HCT116 (cell line): ENCODE measurements at regions not wholly inside any gene's neighbourhood (a gene's known extent, or its start where the extent isn't known, plus 50 kb on each side); places are given as distances from the start of the nearest gene placed in this dataset.

Source experiments
- ATAC-seq: fragments of 200-7000 bp; cut with Tn5 transposase; 2 replicates; pipeline ENCODE4 v1.9.1; 2020; ENCODE audit warnings: mild to moderate bottlenecking, moderate library complexity
- BruUV-seq: library from RNA; stranded (reverse); fragments of 400-500 nt; replicated peaks from 2 replicates; lab custom pipeline; 2021; lab: Mats Ljungman, UMichigan
- CTCF ChIA-PET: fragments of 300-600 bp; sonication (Branson Sonifier 250); formaldehyde crosslinking; loops from one replicate; lab custom pipeline; 2021; ENCODE audit warnings: antibody characterized with exemption; lab: Charles Lee
- POLR2A ChIA-PET: fragments of 300-600, 350-600 bp; sonication (Branson Sonifier 250); formaldehyde crosslinking; loops from one replicate; lab custom pipeline; 2021; ENCODE audit warnings: antibody characterized with exemption; lab: Charles Lee
- RAD21 ChIA-PET, 2 experiments: fragments of 300-600 bp; sonication (Branson Sonifier 250); formaldehyde crosslinking; loops; one replicate each; lab custom pipeline; 2023; ENCODE audit warnings: low total read pairs in 2 of 2; ENCODE audit not compliant: uncharacterized antibody in 2 of 2, unreplicated experiment in 2 of 2, low non-redundant PET in 1 of 2; lab: Charles Lee
- DNase-seq: peaks from one replicate; pipeline ENCODE4 v3.0.0-alpha.2; 2010; ENCODE audit warnings: low read depth, low spot score
- H2AFZ ChIP-seq: fragments of 200-600 bp; shearing (Covaris generic), sonication (generic); 2 replicates; pipeline ENCODE4 v1.6.1; 2017; ENCODE audit warnings: low read depth, mixed run types, mixed read lengths, antibody characterized with exemption, low read length; ENCODE audit not compliant: poor library complexity, severe bottlenecking
- H3K27ac ChIP-seq: 2 replicates; pipeline ENCODE4 v1.5.1; 2012; ENCODE audit warnings: low read depth, low read length
- H3K27me3 ChIP-seq: fragments of 200-600 bp; sonication (generic); 2 replicates; pipeline ENCODE4 v1.6.1; 2016; ENCODE audit warnings: mixed run types, low read length, mixed read lengths; ENCODE audit not compliant: insufficient read depth
- H3K36me3 ChIP-seq, 2 experiments: fragments of 200-500 bp in 1 of 2; fragments of 200-600 bp in 1 of 2; sonication (Bioruptor generic) in 1 of 2; sonication (generic) in 1 of 2; 2 replicates each; pipeline versions ENCODE4 v1.5.1 to v1.6.1; 2014 to 2016; ENCODE audit warnings: low read length in 2 of 2, inconsistent platforms in 1 of 2, mixed read lengths in 1 of 2, mixed run types in 1 of 2; ENCODE audit not compliant: insufficient read depth in 2 of 2, control insufficient read depth in 1 of 2
- H3K4me1 ChIP-seq, 2 experiments: fragments of 200-600 bp in 1 of 2; sonication (generic) in 1 of 2; 2 replicates each; pipeline versions ENCODE4 v1.5.1 to v1.6.1; 2012 to 2017; ENCODE audit warnings: low read length in 2 of 2, inconsistent platforms in 1 of 2, mild to moderate bottlenecking in 1 of 2, mixed read lengths in 1 of 2, mixed run types in 1 of 2, moderate library complexity in 1 of 2; ENCODE audit not compliant: insufficient read depth in 2 of 2, control insufficient read depth in 1 of 2
- H3K4me2 ChIP-seq: fragments of 200-600 bp; sonication (generic); 2 replicates; pipeline ENCODE4 v1.6.1; 2017; ENCODE audit warnings: mixed run types, low read length, mixed read lengths
- H3K4me3 ChIP-seq, 2 experiments: fragments of 200-600 bp in 1 of 2; sonication (generic) in 1 of 2; replicated peaks in 1 of 2; 2 replicates each; pipeline ENCODE4 v1.5.1; 2011 to 2016; ENCODE audit warnings: low read length in 2 of 2, control low read depth in 1 of 2, low read depth in 1 of 2, mild to moderate bottlenecking in 1 of 2, mixed read lengths in 1 of 2, mixed run types in 1 of 2
- H3K79me2 ChIP-seq: fragments of 200-600 bp; sonication (generic); 2 replicates; pipeline ENCODE4 v1.6.1; 2017; ENCODE audit warnings: mild to moderate bottlenecking, mixed run types, low read length, moderate library complexity, mixed read lengths; ENCODE audit not compliant: insufficient read depth
- H3K9ac ChIP-seq: fragments of 200-600 bp; sonication (generic); 2 replicates; pipeline ENCODE4 v1.6.1; 2016; ENCODE audit warnings: low read length, mixed read lengths
- H3K9me2 ChIP-seq: fragments of 200-600 bp; sonication (generic), shearing (Covaris generic); 2 replicates; pipeline ENCODE4 v1.6.1; 2017; ENCODE audit warnings: mixed run types, mild to moderate bottlenecking, moderate library complexity; ENCODE audit not compliant: insufficient read depth
- H3K9me3 ChIP-seq, 2 experiments: fragments of 200-500 bp in 1 of 2; fragments of 200-600 bp in 1 of 2; sonication (Bioruptor generic) in 1 of 2; sonication (generic) in 1 of 2; 2 replicates each; pipeline ENCODE4 v1.6.1; 2014 to 2017; ENCODE audit warnings: low read length in 2 of 2, mixed read lengths in 2 of 2, inconsistent platforms in 1 of 2, low read depth in 1 of 2, mild to moderate bottlenecking in 1 of 2, mixed run types in 1 of 2, moderate library complexity in 1 of 2; ENCODE audit not compliant: control insufficient read depth in 1 of 2, insufficient read depth in 1 of 2
- H4K20me1 ChIP-seq: fragments of 200-600 bp; sonication (generic), shearing (Covaris generic); 2 replicates; pipeline ENCODE4 v1.6.1; 2017; ENCODE audit warnings: mixed run types, mild to moderate bottlenecking, moderate library complexity; ENCODE audit not compliant: insufficient read depth
- CEBPB ChIP-seq: IDR thresholded peaks from 2 replicates; pipeline ENCODE4 v1.6.1; 2012; ENCODE audit warnings: low read depth
- CTCF ChIP-seq, 3 experiments: fragments of 200-600 bp in 1 of 3; sonication (generic) in 1 of 3; IDR thresholded peaks in 2 of 3; conservative IDR thresholded peaks in 1 of 3; 2 replicates each; pipeline ENCODE4 v1.5.1; 2012 to 2017; ENCODE audit warnings: low read depth in 2 of 3, low read length in 2 of 3, antibody characterized with exemption in 1 of 3, borderline replicate concordance in 1 of 3, control low read depth in 1 of 3, mild to moderate bottlenecking in 1 of 3, mixed read lengths in 1 of 3, mixed run types in 1 of 3, moderate library complexity in 1 of 3; ENCODE audit not compliant: insufficient read depth in 1 of 3
- EGR1 ChIP-seq: IDR thresholded peaks from 2 replicates; pipeline ENCODE4 v1.6.1; 2012; ENCODE audit warnings: low read depth
- EZH2phosphoT487 ChIP-seq: fragments of 200-600 bp; IDR thresholded peaks from 2 replicates; pipeline ENCODE4 v1.6.1; 2018; ENCODE audit warnings: antibody characterized with exemption, borderline replicate concordance
- MAX ChIP-seq: IDR thresholded peaks from 2 replicates; pipeline ENCODE4 v1.6.1; 2012
- POLR2AphosphoS5 ChIP-seq: IDR thresholded peaks from 2 replicates; pipeline ENCODE4 v1.6.1; 2011; ENCODE audit warnings: mild to moderate bottlenecking, low read depth, low read length, moderate library complexity
- RAD21 ChIP-seq: IDR thresholded peaks from 2 replicates; pipeline ENCODE4 v1.6.1; 2012; ENCODE audit warnings: low read depth, mild to moderate bottlenecking
- SP1 ChIP-seq: IDR thresholded peaks from 2 replicates; pipeline ENCODE4 v1.6.1; 2012; ENCODE audit warnings: low read depth
- SRF ChIP-seq: IDR thresholded peaks from 2 replicates; pipeline ENCODE4 v1.6.1; 2012; ENCODE audit warnings: low read depth
- YY1 ChIP-seq: IDR thresholded peaks from 2 replicates; pipeline ENCODE4 v1.6.1; 2011; ENCODE audit warnings: low read length, low read depth, moderate library complexity, mild to moderate bottlenecking; ENCODE audit not compliant: insufficient replicate concordance; ENCODE audit errors: extremely low read depth
- ZBTB33 ChIP-seq: IDR thresholded peaks from 2 replicates; pipeline ENCODE4 v1.6.1; 2011; ENCODE audit warnings: mild to moderate bottlenecking, low read length, moderate library complexity; ENCODE audit not compliant: insufficient replicate concordance; ENCODE audit errors: extremely low read depth
- ZFX ChIP-seq: fragments of 450-650 bp; IDR thresholded peaks from 2 replicates; pipeline ENCODE4 v1.6.1; 2017
- intact Hi-C: fragments of 100-400 bp; cut with micrococcal nuclease; formaldehyde crosslinking; loops from 2 replicates; pipeline ENCODE4 v1.10.0; 2022

GRCh38 chr15:57827021-57827420 lies 120.5 kb downstream of the POLR2M start (continued):
- TF ChIP-seq ZBTB33 = no peak
- no peak for TF ChIP-seq MAX
- no peak for TF ChIP-seq ZFX
- no peak for TF ChIP-seq CTCF (IDR thresholded peaks at IDR 0.05 in 2 of 3, conservative IDR thresholded peaks at IDR 0.05 in 1 of 3; ENCODE audit: borderline replicate concordance in 1 of 3, insufficient read depth in 1 of 3, low read depth in 2 of 3, low read length in 2 of 3)
- no peak for TF ChIP-seq CEBPB
- no peak for TF ChIP-seq RAD21
- no peak for TF ChIP-seq EZH2phosphoT487

GRCh38 chr15:57827971-57828370 lies 121.5 kb downstream of the POLR2M start:
- Histone ChIP-seq H3K9me3 (no peaks in the 10 kb centered on the region), H3K9ac (no peak overlapping the region), H3K4me3 (no peak overlapping the region), H3K36me3 (no peaks in the 10 kb centered on the region), H4K20me1 (no peaks in the 10 kb centered on the region), H2AFZ (no peak overlapping the region), H3K27ac (no peak overlapping the region), H3K79me2 (no peaks in the 10 kb centered on the region), H3K4me2 (no peak overlapping the region), H3K9me2 (no peaks in the 10 kb centered on the region), H3K4me1 (no peaks in the 10 kb centered on the region), H3K27me3 (no peaks in the 10 kb centered on the region)
- ChIA-PET POLR2A (no interaction called here), RAD21 (no interaction called here), CTCF (no interaction called here)
- DNase-seq (no peak), ATAC-seq (no peak)
- intact Hi-C loops = no loop called here
- no TSS peak for BruUV-seq
- TF ChIP-seq ZBTB33 (no peak), YY1 (no peak), CEBPB (no peak), SRF (no peak), CTCF (IDR thresholded peaks at IDR 0.05 in 2 of 3, conservative IDR thresholded peaks at IDR 0.05 in 1 of 3; ENCODE audit: borderline replicate concordance in 1 of 3, insufficient read depth in 1 of 3, low read depth in 2 of 3, low read length in 2 of 3) (no peak), POLR2AphosphoS5 (no peak), EGR1 (no peak), ZFX (no peak), SP1 (no peak)
